Lung (tissue), 11 donors: ENCODE measurements at regions not wholly inside any gene's neighbourhood (a gene's known extent, or its start where the extent isn't known, plus 50 kb on each side); places are given as distances from the start of the nearest gene placed in this dataset.

Experiments
- ATAC-seq: fragments of 200-7000 bp; cut with Tn5 transposase; one replicate; pipeline ENCODE4 v1.9.1; 2020; ENCODE audit warnings: moderate number of reproducible peaks; ENCODE audit not compliant: insufficient read depth, low FRiP score
- DNase-seq, 3 donors: peaks; one replicate each; pipeline ENCODE4 v3.0.0-alpha.2; 2013 to 2017
- H3K27ac ChIP-seq, 2 donors: one replicate each; pipeline ENCODE4 v1.5.1; 2013; ENCODE audit warnings: mild to moderate bottlenecking in 2 of 2, moderate library complexity in 2 of 2, control low read depth in 1 of 2, inconsistent platforms in 1 of 2, low read depth in 1 of 2, low read length in 1 of 2
- H3K27me3 ChIP-seq, 3 donors: one replicate each; pipeline ENCODE4 v1.5.1; 2013; ENCODE audit warnings: low read length in 2 of 3; ENCODE audit not compliant: control insufficient read depth in 3 of 3, insufficient read depth in 3 of 3
- H3K36me3 ChIP-seq, 4 donors: one replicate each; pipeline ENCODE4 v1.5.1; 2013; ENCODE audit warnings: low read length in 4 of 4, mild to moderate bottlenecking in 1 of 4, moderate library complexity in 1 of 4; ENCODE audit not compliant: control insufficient read depth in 4 of 4, insufficient read depth in 4 of 4
- H3K4me1 ChIP-seq, 5 donors: one replicate each; pipeline ENCODE4 v1.5.1; 2013; ENCODE audit warnings: low read length in 5 of 5, mild to moderate bottlenecking in 2 of 5, moderate library complexity in 1 of 5; ENCODE audit not compliant: control insufficient read depth in 5 of 5, insufficient read depth in 5 of 5
- H3K4me3 ChIP-seq: one replicate; pipeline ENCODE4 v1.5.1; 2013; ENCODE audit warnings: mild to moderate bottlenecking, control low read depth, moderate library complexity
- H3K9ac ChIP-seq, 2 donors: one replicate each; pipeline ENCODE4 v1.5.1; 2013; ENCODE audit warnings: low read length in 2 of 2, control low read depth in 1 of 2; ENCODE audit not compliant: insufficient read depth in 1 of 2
- H3K9me3 ChIP-seq, 4 donors: one replicate each; pipeline ENCODE4 v1.5.1; 2013; ENCODE audit warnings: low read length in 3 of 4, mild to moderate bottlenecking in 1 of 4, moderate library complexity in 1 of 4; ENCODE audit not compliant: control insufficient read depth in 4 of 4, insufficient read depth in 3 of 4
- WGBS, 2 donors: extraction: QIAGEN DNeasy Blood & Tissue Kit; methylation state at CpG; one replicate each; pipeline ENCODE4 v1.1.7; 2013; 5-methylcytosine and 5-hydroxymethylcytosine counted together
- TF ChIP-seq, protein P1 (sequence below): IDR thresholded peaks from 2 replicates; pipeline ENCODE4 v1.5.1; 2012; ENCODE audit warnings: mild to moderate bottlenecking; ENCODE audit errors: control extremely low read depth, extremely low read depth
- donor health status: control.
- donor health status: control.
- donor health status: Bipolar disorder and iron deficiency.
- donor health status: healthy.
- donor health status: DM: yes; HTN: yes; CAD: no.

DNA sequence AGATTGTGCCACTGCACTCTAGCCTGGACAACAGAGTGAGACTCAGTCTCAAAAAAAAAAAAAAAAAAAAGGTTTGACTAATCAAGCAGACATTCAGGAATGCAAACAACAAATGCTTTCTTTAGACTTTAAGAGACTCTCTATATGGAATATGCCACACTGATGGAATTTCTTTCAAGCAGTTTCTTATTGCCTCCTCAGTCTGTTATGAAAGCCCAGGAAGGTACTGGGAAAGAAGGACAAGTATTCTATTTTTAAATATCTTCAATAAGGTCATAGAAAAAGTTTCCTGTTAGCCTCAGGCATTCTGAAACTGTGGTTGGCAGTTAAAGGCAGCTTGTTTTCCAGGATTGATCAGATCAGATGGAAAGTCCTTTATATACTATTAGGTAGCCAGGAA is 241.6 kb downstream of the PIK3C3 start:
- Histone ChIP-seq H3K27ac (no peak overlapping the region), H3K4me3 (no peak overlapping the region), H3K4me1 (no peaks in the 10 kb centered on the region), H3K9ac (no peak overlapping the region), H3K27me3 (no peaks in the 10 kb centered on the region), H3K9me3 (no peaks in the 10 kb centered on the region), H3K36me3 (no peaks in the 10 kb centered on the region)
- ATAC-seq (no peak), DNase-seq (no peak)
- TF ChIP-seq, protein P1, sequence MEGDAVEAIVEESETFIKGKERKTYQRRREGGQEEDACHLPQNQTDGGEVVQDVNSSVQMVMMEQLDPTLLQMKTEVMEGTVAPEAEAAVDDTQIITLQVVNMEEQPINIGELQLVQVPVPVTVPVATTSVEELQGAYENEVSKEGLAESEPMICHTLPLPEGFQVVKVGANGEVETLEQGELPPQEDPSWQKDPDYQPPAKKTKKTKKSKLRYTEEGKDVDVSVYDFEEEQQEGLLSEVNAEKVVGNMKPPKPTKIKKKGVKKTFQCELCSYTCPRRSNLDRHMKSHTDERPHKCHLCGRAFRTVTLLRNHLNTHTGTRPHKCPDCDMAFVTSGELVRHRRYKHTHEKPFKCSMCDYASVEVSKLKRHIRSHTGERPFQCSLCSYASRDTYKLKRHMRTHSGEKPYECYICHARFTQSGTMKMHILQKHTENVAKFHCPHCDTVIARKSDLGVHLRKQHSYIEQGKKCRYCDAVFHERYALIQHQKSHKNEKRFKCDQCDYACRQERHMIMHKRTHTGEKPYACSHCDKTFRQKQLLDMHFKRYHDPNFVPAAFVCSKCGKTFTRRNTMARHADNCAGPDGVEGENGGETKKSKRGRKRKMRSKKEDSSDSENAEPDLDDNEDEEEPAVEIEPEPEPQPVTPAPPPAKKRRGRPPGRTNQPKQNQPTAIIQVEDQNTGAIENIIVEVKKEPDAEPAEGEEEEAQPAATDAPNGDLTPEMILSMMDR, result no peak

DNA sequence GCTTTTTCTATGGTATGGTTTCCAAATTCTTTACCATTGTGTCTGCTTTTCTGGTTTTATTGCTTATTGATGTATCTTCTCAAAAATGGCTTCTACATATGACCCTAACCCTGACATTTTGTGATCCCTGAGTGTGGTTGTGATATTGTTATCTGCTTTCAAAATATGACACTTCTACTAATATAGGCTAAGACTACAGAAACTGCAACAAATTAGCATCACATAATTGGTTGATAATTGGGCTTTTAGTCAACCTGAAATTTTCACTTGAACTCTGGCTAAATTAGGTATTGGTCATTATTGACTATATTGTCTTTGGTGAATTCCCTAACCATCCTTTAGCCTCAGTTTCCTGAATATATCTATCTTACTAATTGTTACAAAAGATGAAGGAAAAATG is 246.1 kb downstream of the PIK3C3 start:
- TF ChIP-seq, protein P1, result no peak
- Histone ChIP-seq H3K9me3 (no peaks in the 10 kb centered on the region), H3K4me1 (no peaks in the 10 kb centered on the region), H3K36me3 (no peaks in the 10 kb centered on the region), H3K4me3 (no peak overlapping the region), H3K27me3 (no peaks in the 10 kb centered on the region), H3K9ac (no peak overlapping the region), H3K27ac (no peak overlapping the region)
- no peak for DNase-seq
- ATAC-seq, result no peak

DNA sequence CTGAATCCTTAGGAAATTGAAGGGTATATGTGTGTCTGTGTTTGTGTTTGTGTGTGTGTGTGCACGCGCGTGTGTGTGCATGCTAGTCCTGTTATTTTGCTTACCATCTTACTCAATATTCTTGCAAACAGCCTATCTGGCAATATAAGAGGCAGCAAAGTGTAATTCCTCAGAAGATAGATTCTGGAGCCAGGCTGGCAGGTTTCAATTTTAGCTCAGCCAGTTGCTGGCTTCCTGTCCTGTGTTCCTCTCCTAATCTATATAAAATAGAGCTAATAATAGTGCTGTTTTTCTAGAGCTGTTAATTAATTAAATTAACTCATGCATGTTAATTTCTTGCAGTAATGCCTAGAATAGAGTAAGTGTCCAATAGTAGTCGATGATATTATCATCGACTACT is 256.2 kb downstream of the PIK3C3 start:
- H3K4me3 ChIP-seq, result no peak overlapping the region
- no peak for ATAC-seq
- 73 to 95% methylated on average over 5 of the region's 5 CpGs for whole genome bisulfite sequencing, 2 donors

DNA sequence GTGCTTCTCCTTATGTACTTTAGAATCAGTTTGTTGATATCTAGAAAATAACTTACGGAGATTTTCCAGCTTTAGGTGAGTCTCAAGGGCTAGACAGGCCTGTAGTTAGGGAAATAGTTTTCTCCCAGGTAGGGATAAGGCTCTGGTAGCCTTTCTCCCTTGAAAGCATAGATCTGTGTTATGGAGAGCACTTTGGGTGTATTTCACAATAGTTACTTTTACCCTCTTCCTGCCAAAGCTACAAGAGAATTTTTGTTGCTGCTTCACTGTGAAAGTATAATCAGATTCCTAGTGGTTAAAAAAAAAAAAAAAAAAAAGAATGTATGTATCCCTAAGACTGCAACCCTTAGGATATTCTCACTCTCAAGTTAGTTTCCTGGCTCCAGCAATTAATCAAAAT is 267.5 kb downstream of the PIK3C3 start:
- Histone ChIP-seq H3K36me3 (no peaks in the 10 kb centered on the region), H3K4me3 (no peak overlapping the region), H3K27ac (no peak overlapping the region), H3K27me3 (no peaks in the 10 kb centered on the region), H3K9ac (no peak overlapping the region), H3K9me3 (no peaks in the 10 kb centered on the region), H3K4me1 (no peaks in the 10 kb centered on the region)
- ATAC-seq (no peak), DNase-seq (no peak)
- 82 to 88% methylated on average over 1 of the region's 1 CpG for WGBS, 2 donors
- TF ChIP-seq, protein P1, result no peak

More for the DNA sequence above, 256.2 kb downstream of the PIK3C3 start:
- TF ChIP-seq, protein P1, result no peak
- peaks cover 0 to 3% (median 0%) of the 10 kb centered on the region in 4 donors for H3K9me3 ChIP-seq
- H3K27ac ChIP-seq, result no peak overlapping the region
- DNase-seq, result no peak
- no peaks in the 10 kb centered on the region for H3K36me3 ChIP-seq
- H3K4me1 ChIP-seq, result peaks cover 0 to 3% (median 0%) of the 10 kb centered on the region in 5 donors
- no peaks in the 10 kb centered on the region for H3K27me3 ChIP-seq
- H3K9ac ChIP-seq, result no peak overlapping the region
